ENCODE measurements at regions not wholly inside any gene's neighbourhood (a gene's known extent, or its start where the extent isn't known, plus 50 kb on each side); places are given as distances from the start of the nearest gene placed in this dataset.

DNA sequence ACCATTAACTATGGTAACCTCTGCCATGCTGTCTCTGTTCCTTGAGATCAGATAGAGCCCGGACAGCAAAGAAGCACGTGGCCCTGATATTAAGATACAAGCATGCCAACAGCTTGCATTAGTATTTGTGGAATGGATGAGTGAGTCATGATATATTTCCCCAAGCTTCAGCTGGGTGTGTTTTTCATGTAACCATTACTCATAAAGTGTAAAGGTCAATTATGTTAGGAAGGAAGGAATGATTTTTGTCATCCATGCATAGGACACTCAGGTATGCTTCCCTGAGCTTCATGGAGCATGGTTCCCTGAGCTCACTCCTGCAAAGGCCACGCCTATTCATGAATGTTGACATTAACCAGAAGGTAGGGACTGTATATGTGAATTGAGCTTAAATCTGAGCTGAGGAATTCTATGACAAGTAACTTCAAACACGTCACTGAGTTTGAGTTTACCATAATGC, 74.6 kb downstream of the ARL4C start:
- no peak for TF ChIP-seq POLR2A (IDR thresholded peaks at IDR 0.05)
- TF ChIP-seq, protein P1, sequence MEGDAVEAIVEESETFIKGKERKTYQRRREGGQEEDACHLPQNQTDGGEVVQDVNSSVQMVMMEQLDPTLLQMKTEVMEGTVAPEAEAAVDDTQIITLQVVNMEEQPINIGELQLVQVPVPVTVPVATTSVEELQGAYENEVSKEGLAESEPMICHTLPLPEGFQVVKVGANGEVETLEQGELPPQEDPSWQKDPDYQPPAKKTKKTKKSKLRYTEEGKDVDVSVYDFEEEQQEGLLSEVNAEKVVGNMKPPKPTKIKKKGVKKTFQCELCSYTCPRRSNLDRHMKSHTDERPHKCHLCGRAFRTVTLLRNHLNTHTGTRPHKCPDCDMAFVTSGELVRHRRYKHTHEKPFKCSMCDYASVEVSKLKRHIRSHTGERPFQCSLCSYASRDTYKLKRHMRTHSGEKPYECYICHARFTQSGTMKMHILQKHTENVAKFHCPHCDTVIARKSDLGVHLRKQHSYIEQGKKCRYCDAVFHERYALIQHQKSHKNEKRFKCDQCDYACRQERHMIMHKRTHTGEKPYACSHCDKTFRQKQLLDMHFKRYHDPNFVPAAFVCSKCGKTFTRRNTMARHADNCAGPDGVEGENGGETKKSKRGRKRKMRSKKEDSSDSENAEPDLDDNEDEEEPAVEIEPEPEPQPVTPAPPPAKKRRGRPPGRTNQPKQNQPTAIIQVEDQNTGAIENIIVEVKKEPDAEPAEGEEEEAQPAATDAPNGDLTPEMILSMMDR (IDR thresholded peaks at IDR 0.05): no peak
- peak in 1 of 2 donors; percentile 18 for TF ChIP-seq EP300 (IDR thresholded peaks at IDR 0.05)
